WTC11 (cell line): ENCODE measurements at regions not wholly inside any gene's neighbourhood (a gene's known extent, or its start where the extent isn't known, plus 50 kb on each side); places are given as distances from the start of the nearest gene placed in this dataset.

Source experiments
- ATAC-seq: fragments of 200-7000 bp; cut with Tn5 transposase; 2 replicates; pipeline ENCODE4 v1.10.0; 2021; ENCODE audit warnings: mild to moderate bottlenecking, moderate library complexity
- CTCF ChIA-PET: fragments of 300-600 bp; sonication (Branson Sonifier 250); formaldehyde crosslinking; loops from one replicate; lab custom pipeline; 2021; ENCODE audit warnings: antibody characterized with exemption; lab: Charles Lee
- POLR2A ChIA-PET: fragments of 350-600 bp; sonication (Branson Sonifier 250); formaldehyde crosslinking; loops from one replicate; lab custom pipeline; 2021; ENCODE audit warnings: antibody characterized with exemption; lab: Charles Lee
- DNase-seq: peaks from one replicate; pipeline ENCODE4 v3.0.0; 2021; ENCODE audit warnings: low spot score
- H3K27ac Mint-ChIP-seq: 2 replicates; pipeline ENCODE4 v1.8.0; 2021; ENCODE audit warnings: mixed read lengths
- H3K27me3 Mint-ChIP-seq: 2 replicates; pipeline ENCODE4 v1.8.0; 2021; ENCODE audit warnings: low read depth, mild to moderate bottlenecking, moderate library complexity, mixed read lengths
- H3K36me3 Mint-ChIP-seq: 2 replicates; pipeline ENCODE4 v1.8.0; 2021; ENCODE audit warnings: mixed read lengths
- H3K4me1 Mint-ChIP-seq: 2 replicates; pipeline ENCODE4 v1.8.0; 2022; ENCODE audit warnings: mixed read lengths
- H3K4me3 Mint-ChIP-seq: 2 replicates; pipeline ENCODE4 v1.8.0; 2021; ENCODE audit warnings: mild to moderate bottlenecking, moderate library complexity, mixed read lengths
- H3K9me3 Mint-ChIP-seq: 2 replicates; pipeline ENCODE4 v1.8.0; 2021; ENCODE audit warnings: mixed read lengths
- ATF1 ChIP-seq: sonication (generic); formaldehyde crosslinking; IDR thresholded peaks from 2 replicates; pipeline ENCODE4 v1.8.1; 2023; ENCODE audit warnings: mild to moderate bottlenecking, moderate library complexity, missing genetic modification reagents
- ATF3 ChIP-seq: sonication (generic); formaldehyde crosslinking; conservative IDR thresholded peaks from 2 replicates; pipeline ENCODE4 v1.8.1; 2022; ENCODE audit warnings: mild to moderate bottlenecking, missing genetic modification reagents
- CREB1 ChIP-seq: sonication (generic); formaldehyde crosslinking; IDR thresholded peaks from 2 replicates; pipeline ENCODE4 v1.8.0; 2023; ENCODE audit warnings: mild to moderate bottlenecking, missing genetic modification reagents
- CTCF ChIP-seq: fragments of 200-600 bp; IDR thresholded peaks from 2 replicates; pipeline ENCODE4 v1.8.0; 2022; ENCODE audit warnings: antibody characterized with exemption
- ETV6 ChIP-seq: sonication (generic); formaldehyde crosslinking; IDR thresholded peaks from 2 replicates; pipeline ENCODE4 v1.8.1; 2022; ENCODE audit warnings: mild to moderate bottlenecking, missing genetic modification reagents
- FOXJ3 ChIP-seq: sonication (generic); formaldehyde crosslinking; IDR thresholded peaks from 2 replicates; pipeline ENCODE4 v1.9.0; 2021; ENCODE audit warnings: missing genetic modification reagents, mild to moderate bottlenecking, borderline replicate concordance
- FOXP1 ChIP-seq: sonication (generic); formaldehyde crosslinking; IDR thresholded peaks from 2 replicates; pipeline ENCODE4 v1.8.0; 2022; ENCODE audit warnings: missing genetic modification reagents, mild to moderate bottlenecking, moderate library complexity, borderline replicate concordance
- GTF2I ChIP-seq: fragments of 250-450 bp; sonication (Bioruptor Pico); conservative IDR thresholded peaks from 2 replicates; pipeline ENCODE4 v1.4.0; 2021; ENCODE audit warnings: mild to moderate bottlenecking
- IRF2 ChIP-seq: sonication (generic); formaldehyde crosslinking; IDR thresholded peaks from 2 replicates; pipeline ENCODE4 v1.8.0; 2022; ENCODE audit warnings: low read depth, missing genetic modification reagents, borderline replicate concordance
- JUN ChIP-seq: sonication (generic); formaldehyde crosslinking; IDR thresholded peaks from 2 replicates; pipeline ENCODE4 v1.8.0; 2023; ENCODE audit warnings: mild to moderate bottlenecking, missing genetic modification reagents
- KAT7 ChIP-seq: sonication (generic); formaldehyde crosslinking; IDR thresholded peaks from 2 replicates; pipeline ENCODE4 v1.8.1; 2023; ENCODE audit warnings: missing genetic modification reagents, mild to moderate bottlenecking, borderline replicate concordance
- MXD4 ChIP-seq: fragments of 250-450 bp; sonication (Bioruptor Pico); IDR thresholded peaks from 2 replicates; pipeline ENCODE4 v1.8.0; 2021; ENCODE audit warnings: mild to moderate bottlenecking, moderate library complexity, borderline replicate concordance
- MYBL2 ChIP-seq: sonication (generic); formaldehyde crosslinking; IDR thresholded peaks from 2 replicates; pipeline ENCODE4 v1.8.1; 2023; ENCODE audit warnings: mild to moderate bottlenecking, moderate library complexity, missing genetic modification reagents
- NFYB ChIP-seq: sonication (generic); formaldehyde crosslinking; conservative IDR thresholded peaks from 2 replicates; pipeline ENCODE4 v1.8.0; 2022; ENCODE audit warnings: low read depth, missing genetic modification reagents
- NR2C2 ChIP-seq: sonication (generic); formaldehyde crosslinking; IDR thresholded peaks from 2 replicates; pipeline ENCODE4 v1.8.0; 2022; ENCODE audit warnings: mild to moderate bottlenecking, missing genetic modification reagents
- PRRX2 ChIP-seq: fragments of 250-450 bp; sonication (Bioruptor Pico); IDR thresholded peaks from 2 replicates; pipeline ENCODE4 v1.8.0; 2021; ENCODE audit warnings: mild to moderate bottlenecking
- SOX15 ChIP-seq: fragments of 250-450 bp; sonication (Bioruptor Pico); IDR thresholded peaks from 2 replicates; pipeline ENCODE4 v1.9.0; 2021; ENCODE audit warnings: mild to moderate bottlenecking
- STAT6 ChIP-seq: sonication (generic); formaldehyde crosslinking; conservative IDR thresholded peaks from 2 replicates; pipeline ENCODE4 v1.8.1; 2023; ENCODE audit warnings: mild to moderate bottlenecking, low read depth, missing genetic modification reagents, moderate library complexity
- TCF7 ChIP-seq: sonication (generic); formaldehyde crosslinking; IDR thresholded peaks from 2 replicates; pipeline ENCODE4 v1.8.0; 2022; ENCODE audit warnings: mild to moderate bottlenecking, low read depth, missing genetic modification reagents, moderate library complexity
- TEAD1 ChIP-seq: sonication (generic); formaldehyde crosslinking; IDR thresholded peaks from 2 replicates; pipeline ENCODE4 v1.8.0; 2022; ENCODE audit warnings: mild to moderate bottlenecking, missing genetic modification reagents
- ZBTB21 ChIP-seq: sonication (generic); formaldehyde crosslinking; IDR thresholded peaks from 2 replicates; pipeline ENCODE4 v1.8.1; 2023; ENCODE audit warnings: mild to moderate bottlenecking, missing genetic modification reagents, borderline replicate concordance
- ZNF121 ChIP-seq: sonication (generic); formaldehyde crosslinking; IDR thresholded peaks from 2 replicates; pipeline ENCODE4 v1.8.0; 2023; ENCODE audit warnings: missing genetic modification reagents
- ZNF138 ChIP-seq: sonication (generic); formaldehyde crosslinking; conservative IDR thresholded peaks from 2 replicates; pipeline ENCODE4 v1.8.1; 2022; ENCODE audit warnings: mild to moderate bottlenecking, moderate library complexity, missing genetic modification reagents
- ZNF281 ChIP-seq: sonication (generic); formaldehyde crosslinking; IDR thresholded peaks from 2 replicates; pipeline ENCODE4 v1.8.0; 2023; ENCODE audit warnings: mild to moderate bottlenecking, missing genetic modification reagents
- ZNF317 ChIP-seq: sonication (generic); formaldehyde crosslinking; IDR thresholded peaks from 2 replicates; pipeline ENCODE4 v1.8.1; 2023; ENCODE audit warnings: low read depth, mild to moderate bottlenecking, moderate library complexity, missing genetic modification reagents, borderline replicate concordance
- ZNF396 ChIP-seq: fragments of 250-450 bp; sonication (Bioruptor Pico); IDR thresholded peaks from 2 replicates; pipeline ENCODE4 v1.8.0; 2021; ENCODE audit warnings: mild to moderate bottlenecking, moderate library complexity, borderline replicate concordance
- ZNF671 ChIP-seq: fragments of 250-450 bp; sonication (Bioruptor Pico); IDR thresholded peaks from 2 replicates; pipeline ENCODE4 v1.8.0; 2021; ENCODE audit warnings: mild to moderate bottlenecking

GRCh38 chr10:117612113-117612512 lies 69.6 kb downstream of the EMX2 start:
- ChIA-PET POLR2A (no interaction called here), CTCF (no interaction called here)
- no peak for DNase-seq
- ATAC-seq = no peak
- H3K9me3 Mint-ChIP-seq = no peaks in the 10 kb centered on the region
- H3K4me3 Mint-ChIP-seq = no peak overlapping the region
- peaks cover 20% of the 10 kb centered on the region for H3K4me1 Mint-ChIP-seq
- no peaks in the 10 kb centered on the region for H3K36me3 Mint-ChIP-seq
- no peak for TF ChIP-seq ZNF317 (CRISPR knock-in tag)
- TF ChIP-seq CTCF = no peak
- TF ChIP-seq ZNF138 (CRISPR knock-in tag) = no peak
- no peak for TF ChIP-seq JUN (CRISPR knock-in tag)
- no peak for TF ChIP-seq TEAD1
- no peak for TF ChIP-seq ZNF671
- no peak for TF ChIP-seq TCF7 (CRISPR knock-in tag)
- TF ChIP-seq STAT6 (CRISPR knock-in tag) = no peak
- TF ChIP-seq MXD4 (CRISPR knock-in tag) = no peak
- TF ChIP-seq ZBTB21 = no peak
- TF ChIP-seq CREB1 (CRISPR knock-in tag) = no peak
- TF ChIP-seq ZNF121 = no peak
- no peak for TF ChIP-seq FOXJ3 (CRISPR knock-in tag)
- TF ChIP-seq GTF2I (CRISPR knock-in tag) = no peak
- no peak for TF ChIP-seq ATF3 (CRISPR knock-in tag)
- TF ChIP-seq ZNF396 = no peak
- TF ChIP-seq NR2C2 = no peak
- no peak for TF ChIP-seq PRRX2 (CRISPR knock-in tag)
- no peak overlapping the region for H3K27ac Mint-ChIP-seq
- no peaks in the 10 kb centered on the region; the same call in 1 of the 2 replicates for H3K27me3 Mint-ChIP-seq

GRCh38 chr10:117615649-117616048 lies 73.1 kb downstream of the EMX2 start:
- Mint-ChIP-seq H3K9me3 (peaks cover 6% of the 10 kb centered on the region; the same call in 1 of the 2 replicates), H3K4me1 (peaks cover 9% of the 10 kb centered on the region), H3K27me3 (no peaks in the 10 kb centered on the region; the same call in 1 of the 2 replicates), H3K36me3 (no peaks in the 10 kb centered on the region), H3K4me3 (no peak overlapping the region), H3K27ac (no peak overlapping the region)
- TF ChIP-seq MYBL2 (no peak), FOXJ3 (CRISPR knock-in tag) (no peak), FOXP1 (CRISPR knock-in tag) (no peak), ATF1 (CRISPR knock-in tag) (no peak), IRF2 (CRISPR knock-in tag) (no peak), SOX15 (CRISPR knock-in tag) (no peak), ZNF281 (CRISPR knock-in tag) (no peak), NFYB (CRISPR knock-in tag) (no peak), ETV6 (no peak), KAT7 (CRISPR knock-in tag) (no peak)
- DNase-seq (no peak), ATAC-seq (no peak)
- CTCF ChIA-PET = no interaction called here
- POLR2A ChIA-PET = no interaction called here
